MM.1S (cell line): ENCODE measurements at regions not wholly inside any gene's neighbourhood (a gene's known extent, or its start where the extent isn't known, plus 50 kb on each side); places are given as distances from the start of the nearest gene placed in this dataset.

Experiments used
- DNase-seq: peaks from one replicate; pipeline ENCODE4 v3.0.0-alpha.2; 2015
- H2AFZ ChIP-seq: fragments of 300-600 bp; sonication (generic); 2 replicates; pipeline ENCODE4 v1.6.0; 2016; ENCODE audit warnings: antibody characterized with exemption, low read length
- H3F3A ChIP-seq: fragments of 300-600 bp; sonication (generic); 2 replicates; pipeline ENCODE4 v1.6.1; 2016; ENCODE audit warnings: mild to moderate bottlenecking, antibody characterized with exemption, low read length, moderate library complexity, mixed read lengths; ENCODE audit not compliant: insufficient read depth
- H3K27ac ChIP-seq: fragments of 300-600 bp; sonication (generic); 2 replicates; pipeline ENCODE4 v1.5.1; 2016; ENCODE audit warnings: mild to moderate bottlenecking, low read length
- H3K27me3 ChIP-seq: fragments of 300-600 bp; sonication (generic); replicated peaks from 2 replicates; pipeline ENCODE4 v1.6.0; 2016; ENCODE audit warnings: low read length; ENCODE audit not compliant: insufficient read depth
- H3K36me3 ChIP-seq: fragments of 300-600 bp; sonication (generic); replicated peaks from 2 replicates; pipeline ENCODE4 v1.6.1; 2016; ENCODE audit warnings: mild to moderate bottlenecking, low read length, mixed read lengths; ENCODE audit not compliant: insufficient read depth
- H3K4me1 ChIP-seq: fragments of 300-600 bp; sonication (generic); 2 replicates; pipeline ENCODE4 v1.6.1; 2016; ENCODE audit warnings: low read length, mixed read lengths
- H3K4me2 ChIP-seq: fragments of 300-600 bp; sonication (generic); 2 replicates; pipeline ENCODE4 v1.6.0; 2016; ENCODE audit warnings: low read depth, low read length
- H3K4me3 ChIP-seq: fragments of 300-600 bp; sonication (generic); 2 replicates; pipeline ENCODE4 v1.5.1; 2016; ENCODE audit warnings: low read length, mixed read lengths
- H3K79me2 ChIP-seq: fragments of 300-600 bp; sonication (generic); 2 replicates; pipeline ENCODE4 v1.6.1; 2016; ENCODE audit warnings: mixed run types, low read length, mixed read lengths
- H3K9ac ChIP-seq: fragments of 300-600 bp; sonication (generic); 2 replicates; pipeline ENCODE4 v1.6.1; 2016; ENCODE audit warnings: low read length, mixed read lengths
- H3K9me2 ChIP-seq: fragments of 300-600 bp; sonication (generic); replicated peaks from 2 replicates; pipeline ENCODE4 v1.6.1; 2016; ENCODE audit warnings: mild to moderate bottlenecking, low read length, mixed read lengths; ENCODE audit not compliant: insufficient read depth
- H3K9me3 ChIP-seq: fragments of 300-600 bp; sonication (generic); replicated peaks from 2 replicates; pipeline ENCODE4 v1.6.1; 2016; ENCODE audit warnings: mild to moderate bottlenecking, low read length, mixed read lengths; ENCODE audit not compliant: insufficient read depth
- H4K20me1 ChIP-seq: fragments of 300-600 bp; sonication (generic); 2 replicates; pipeline ENCODE4 v1.6.1; 2016; ENCODE audit warnings: mild to moderate bottlenecking, low read length, moderate library complexity, mixed read lengths; ENCODE audit not compliant: insufficient read depth
- CTCF ChIP-seq: fragments of 300-600 bp; sonication (generic); IDR thresholded peaks from 2 replicates; pipeline ENCODE4 v1.5.1; 2016; ENCODE audit warnings: antibody characterized with exemption, low read length, mixed read lengths
- EZH2 ChIP-seq: fragments of 300-600 bp; sonication (generic); optimal IDR thresholded peaks from 2 replicates; pipeline ENCODE3; 2017; ENCODE audit warnings: low read depth, mild to moderate bottlenecking, antibody characterized with exemption, low read length, mixed read lengths
- EZH2phosphoT487 ChIP-seq: fragments of 300-600 bp; sonication (generic); IDR thresholded peaks from 2 replicates; pipeline ENCODE4 v1.6.1; 2018; ENCODE audit warnings: antibody characterized with exemption, low read length

GRCh38 chr4:33658971-33659370, 2585.3 kb downstream of the ARAP2 start:
- no peak overlapping the region for H3K4me2 ChIP-seq
- TF ChIP-seq EZH2: no peak
- no peak for TF ChIP-seq CTCF
- TF ChIP-seq EZH2phosphoT487: no peak
- no peak overlapping the region for H3K4me3 ChIP-seq
- no peaks in the 10 kb centered on the region for H4K20me1 ChIP-seq
- H3K79me2 ChIP-seq: no peaks in the 10 kb centered on the region
- no peaks in the 10 kb centered on the region for H3K9me2 ChIP-seq
- H2AFZ ChIP-seq: no peak overlapping the region
- H3K36me3 ChIP-seq: no peaks in the 10 kb centered on the region
- H3K9me3 ChIP-seq: no peaks in the 10 kb centered on the region
- H3K9ac ChIP-seq: no peak overlapping the region
- no peaks in the 10 kb centered on the region for H3K27me3 ChIP-seq
- H3K4me1 ChIP-seq: no peaks in the 10 kb centered on the region
- DNase-seq: no peak
- H3K27ac ChIP-seq: no peak overlapping the region
- H3F3A ChIP-seq: no peaks in the 10 kb centered on the region

GRCh38 chr4:33661636-33662035, 2582.7 kb downstream of the ARAP2 start:
- H4K20me1 ChIP-seq: no peaks in the 10 kb centered on the region
- no peak for DNase-seq
- no peak overlapping the region for H3K4me3 ChIP-seq
- H3K79me2 ChIP-seq: no peaks in the 10 kb centered on the region
- no peak overlapping the region for H3K9ac ChIP-seq
- H2AFZ ChIP-seq: no peak overlapping the region
- H3F3A ChIP-seq: no peaks in the 10 kb centered on the region
- no peaks in the 10 kb centered on the region for H3K4me1 ChIP-seq
- TF ChIP-seq EZH2phosphoT487 (no peak), EZH2 (no peak), CTCF (no peak)
- H3K27me3 ChIP-seq: no peaks in the 10 kb centered on the region
- H3K9me2 ChIP-seq: no peaks in the 10 kb centered on the region
- no peak overlapping the region for H3K27ac ChIP-seq
- H3K4me2 ChIP-seq: no peak overlapping the region
- H3K36me3 ChIP-seq: no peaks in the 10 kb centered on the region
- H3K9me3 ChIP-seq: no peaks in the 10 kb centered on the region

GRCh38 chr4:33685939-33686338, 2558.4 kb downstream of the ARAP2 start:
- H4K20me1 ChIP-seq: no peaks in the 10 kb centered on the region
- no peaks in the 10 kb centered on the region for H3F3A ChIP-seq
- H3K79me2 ChIP-seq: no peaks in the 10 kb centered on the region
- H3K9me3 ChIP-seq: no peaks in the 10 kb centered on the region
- TF ChIP-seq EZH2phosphoT487 (no peak), EZH2 (no peak), CTCF (no peak)
- H3K9me2 ChIP-seq: no peaks in the 10 kb centered on the region
- no peak for DNase-seq
- no peak overlapping the region for H3K27ac ChIP-seq
- no peaks in the 10 kb centered on the region for H3K27me3 ChIP-seq
- H3K4me1 ChIP-seq: no peaks in the 10 kb centered on the region
- no peak overlapping the region for H2AFZ ChIP-seq
- H3K4me2 ChIP-seq: no peak overlapping the region
- no peak overlapping the region for H3K9ac ChIP-seq
- H3K36me3 ChIP-seq: no peaks in the 10 kb centered on the region
- no peak overlapping the region for H3K4me3 ChIP-seq

GRCh38 chr4:33696041-33696440, 2548.3 kb downstream of the ARAP2 start:
- DNase-seq: no peak
- Histone ChIP-seq H3K79me2 (no peaks in the 10 kb centered on the region), H3K36me3 (no peaks in the 10 kb centered on the region), H2AFZ (no peak overlapping the region), H4K20me1 (no peaks in the 10 kb centered on the region), H3F3A (no peaks in the 10 kb centered on the region), H3K27ac (no peak overlapping the region), H3K9me2 (no peaks in the 10 kb centered on the region), H3K4me2 (no peak overlapping the region), H3K4me3 (no peak overlapping the region), H3K4me1 (no peaks in the 10 kb centered on the region), H3K9me3 (no peaks in the 10 kb centered on the region), H3K27me3 (no peaks in the 10 kb centered on the region), H3K9ac (no peak overlapping the region)
- TF ChIP-seq CTCF: no peak
- no peak for TF ChIP-seq EZH2
- no peak for TF ChIP-seq EZH2phosphoT487
